Left ventricle myocardium inferior (tissue), 1 donor: ENCODE measurements at regions not wholly inside any gene's neighbourhood (a gene's known extent, or its start where the extent isn't known, plus 50 kb on each side); places are given as distances from the start of the nearest gene placed in this dataset.

Experiments used
- DNase-seq: peaks from one replicate; pipeline ENCODE4 v3.0.0-alpha.2; 2020
- H3K27ac ChIP-seq: fragments of 200-600 bp; replicated peaks from 2 replicates; pipeline ENCODE4 v1.8.0; 2021
- H3K27me3 ChIP-seq: fragments of 200-600 bp; 2 replicates; pipeline ENCODE4 v1.8.0; 2021; ENCODE audit warnings: low read depth
- H3K36me3 ChIP-seq: fragments of 200-600 bp; 2 replicates; pipeline ENCODE4 v1.8.0; 2021
- H3K4me1 ChIP-seq: fragments of 200-600 bp; 2 replicates; pipeline ENCODE4 v1.8.0; 2021
- H3K4me3 ChIP-seq: fragments of 200-600 bp; 2 replicates; pipeline ENCODE4 v1.8.0; 2021; ENCODE audit warnings: mild to moderate bottlenecking, moderate library complexity
- H3K9me3 ChIP-seq: fragments of 200-600 bp; replicated peaks from 2 replicates; pipeline ENCODE4 v1.8.0; 2021
- intact Hi-C: fragments of 100-400 bp; cut with micrococcal nuclease; formaldehyde crosslinking; loops from one replicate; pipeline ENCODE4 v1.11.0; 2022
- TF ChIP-seq, protein P1 (sequence below): fragments of 200-600 bp; IDR thresholded peaks from 2 replicates; pipeline ENCODE4 v1.8.0; 2021; ENCODE audit warnings: antibody characterized with exemption, mild to moderate bottlenecking, borderline replicate concordance
- donor health status: DM: no; HTN: yes; CAD: no; lungs with severe emphysema.

DNA sequence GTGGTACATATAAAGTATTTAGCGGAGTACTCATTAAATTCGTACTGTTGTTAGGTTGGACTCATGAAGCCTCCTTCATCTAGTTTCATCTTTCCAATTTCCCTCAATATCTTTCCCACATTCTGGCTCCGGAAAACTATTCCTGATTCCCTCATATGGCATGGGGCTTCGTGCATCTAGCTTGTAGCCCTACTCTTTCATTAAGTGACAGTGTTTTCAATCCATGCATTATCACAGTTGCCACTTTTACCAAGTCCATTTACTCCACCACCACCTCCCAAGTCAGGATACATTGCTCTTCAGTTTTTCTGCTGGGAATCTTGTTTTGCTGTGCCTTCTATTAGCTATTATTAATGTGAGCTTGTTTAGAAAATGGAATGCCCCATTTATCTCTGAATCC, 1032.1 kb upstream of the RBFOX1 start:
- intact Hi-C loops = no loop called here

DNA sequence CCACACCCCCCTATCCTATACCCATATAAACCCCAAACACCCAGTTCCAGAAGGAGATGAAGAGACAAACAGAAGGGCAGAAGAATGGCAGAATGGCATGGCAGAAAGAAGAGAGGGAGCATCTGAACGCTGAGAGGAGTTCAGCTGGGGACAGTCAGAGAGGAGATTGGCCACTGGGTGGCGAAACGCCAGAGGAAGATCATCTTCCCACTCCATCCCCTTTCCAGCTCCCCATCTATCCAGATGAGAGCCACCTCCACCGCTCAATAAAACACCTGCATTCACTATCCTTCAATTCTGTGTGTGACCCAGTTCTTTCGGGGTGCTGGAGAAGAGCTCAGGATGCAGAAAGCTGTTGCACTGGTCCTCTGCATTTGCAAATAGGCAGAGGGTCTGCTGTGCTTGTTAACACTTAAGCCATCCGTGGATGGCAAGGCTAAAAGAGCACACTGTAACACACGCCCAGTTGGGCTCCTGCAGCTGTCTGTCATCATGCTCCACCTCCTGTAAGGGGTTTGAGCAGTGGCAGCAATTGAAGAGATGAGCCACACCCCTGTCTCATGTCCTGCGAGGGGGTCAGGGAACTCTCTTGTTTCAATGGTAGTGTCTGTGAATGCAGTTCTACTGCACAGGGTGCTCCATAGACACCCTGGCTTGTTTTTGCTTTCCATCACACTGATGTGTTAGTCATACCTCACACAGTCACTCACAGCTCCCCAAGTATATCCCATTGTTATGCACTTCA, 1034.8 kb upstream of the RBFOX1 start:
- Histone ChIP-seq H3K9me3 (peaks cover 21% of the 10 kb centered on the region), H3K27me3 (no peaks in the 10 kb centered on the region), H3K4me1 (no peaks in the 10 kb centered on the region), H3K27ac (no peak overlapping the region), H3K4me3 (no peak overlapping the region), H3K36me3 (no peaks in the 10 kb centered on the region)
- no peak for DNase-seq
- TF ChIP-seq, protein P1, sequence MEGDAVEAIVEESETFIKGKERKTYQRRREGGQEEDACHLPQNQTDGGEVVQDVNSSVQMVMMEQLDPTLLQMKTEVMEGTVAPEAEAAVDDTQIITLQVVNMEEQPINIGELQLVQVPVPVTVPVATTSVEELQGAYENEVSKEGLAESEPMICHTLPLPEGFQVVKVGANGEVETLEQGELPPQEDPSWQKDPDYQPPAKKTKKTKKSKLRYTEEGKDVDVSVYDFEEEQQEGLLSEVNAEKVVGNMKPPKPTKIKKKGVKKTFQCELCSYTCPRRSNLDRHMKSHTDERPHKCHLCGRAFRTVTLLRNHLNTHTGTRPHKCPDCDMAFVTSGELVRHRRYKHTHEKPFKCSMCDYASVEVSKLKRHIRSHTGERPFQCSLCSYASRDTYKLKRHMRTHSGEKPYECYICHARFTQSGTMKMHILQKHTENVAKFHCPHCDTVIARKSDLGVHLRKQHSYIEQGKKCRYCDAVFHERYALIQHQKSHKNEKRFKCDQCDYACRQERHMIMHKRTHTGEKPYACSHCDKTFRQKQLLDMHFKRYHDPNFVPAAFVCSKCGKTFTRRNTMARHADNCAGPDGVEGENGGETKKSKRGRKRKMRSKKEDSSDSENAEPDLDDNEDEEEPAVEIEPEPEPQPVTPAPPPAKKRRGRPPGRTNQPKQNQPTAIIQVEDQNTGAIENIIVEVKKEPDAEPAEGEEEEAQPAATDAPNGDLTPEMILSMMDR = no peak
- intact Hi-C loops = no loop called here

More for the DNA sequence above, 1032.1 kb upstream of the RBFOX1 start:
- TF ChIP-seq, protein P1 = no peak
- no peak overlapping the region for H3K4me3 ChIP-seq
- H3K36me3 ChIP-seq = no peaks in the 10 kb centered on the region
- no peak overlapping the region for H3K27ac ChIP-seq
- H3K27me3 ChIP-seq = no peaks in the 10 kb centered on the region
- DNase-seq = no peak
- no peaks in the 10 kb centered on the region for H3K4me1 ChIP-seq
- peaks cover 21% of the 10 kb centered on the region for H3K9me3 ChIP-seq

DNA sequence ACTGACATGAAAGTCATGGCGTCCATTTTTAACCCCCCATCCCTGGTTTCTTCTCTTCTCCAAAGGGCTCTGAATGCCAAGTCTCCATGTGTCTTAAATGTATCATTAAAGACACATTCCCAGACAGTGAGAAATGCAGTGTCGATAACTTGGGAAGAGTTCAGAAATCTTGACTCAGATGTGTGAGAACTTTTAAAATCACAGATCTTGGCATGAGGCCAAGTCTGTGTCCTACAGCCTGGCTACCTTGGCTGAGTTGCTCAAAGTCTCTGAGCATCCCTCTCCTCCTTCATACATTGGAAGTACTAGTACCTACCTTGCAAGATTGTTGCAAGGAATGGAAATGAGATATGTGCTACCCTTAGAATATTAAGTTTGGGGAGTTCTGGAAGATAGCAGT, 1046.5 kb upstream of the RBFOX1 start:
- H3K27ac ChIP-seq = no peak overlapping the region
- H3K27me3 ChIP-seq = no peaks in the 10 kb centered on the region
- peaks cover 8% of the 10 kb centered on the region for H3K9me3 ChIP-seq
- H3K4me3 ChIP-seq = no peak overlapping the region
- TF ChIP-seq, protein P1 = no peak
- no peaks in the 10 kb centered on the region for H3K4me1 ChIP-seq
- intact Hi-C loops = no loop called here
- no peaks in the 10 kb centered on the region for H3K36me3 ChIP-seq
- no peak for DNase-seq

DNA sequence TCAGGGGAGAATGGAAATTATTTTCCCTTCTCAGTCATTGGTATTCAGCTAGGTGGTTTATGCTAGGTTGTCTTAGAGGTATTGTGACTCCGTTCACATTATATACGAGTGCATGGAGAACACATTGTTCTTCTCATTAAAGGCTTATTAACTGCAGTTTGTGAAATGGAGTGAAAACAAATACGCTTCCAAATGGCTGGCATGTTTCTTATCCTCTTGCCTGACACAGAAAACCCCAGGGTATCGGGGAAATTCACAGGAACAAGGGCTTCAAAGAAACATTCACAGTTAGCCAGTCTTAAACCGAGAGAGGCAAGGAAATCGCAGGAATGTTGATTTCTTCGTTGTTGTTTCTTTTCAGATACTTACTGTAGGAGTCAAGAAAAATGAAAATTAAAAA, 1047.9 kb upstream of the RBFOX1 start:
- no peaks in the 10 kb centered on the region for H3K36me3 ChIP-seq
- intact Hi-C loops = no loop called here
- TF ChIP-seq, protein P1 = no peak
- H3K4me1 ChIP-seq = no peaks in the 10 kb centered on the region
- DNase-seq = no peak
- peaks cover 8% of the 10 kb centered on the region for H3K9me3 ChIP-seq
- H3K27me3 ChIP-seq = no peaks in the 10 kb centered on the region
- no peak overlapping the region for H3K4me3 ChIP-seq
- H3K27ac ChIP-seq = no peak overlapping the region

DNA sequence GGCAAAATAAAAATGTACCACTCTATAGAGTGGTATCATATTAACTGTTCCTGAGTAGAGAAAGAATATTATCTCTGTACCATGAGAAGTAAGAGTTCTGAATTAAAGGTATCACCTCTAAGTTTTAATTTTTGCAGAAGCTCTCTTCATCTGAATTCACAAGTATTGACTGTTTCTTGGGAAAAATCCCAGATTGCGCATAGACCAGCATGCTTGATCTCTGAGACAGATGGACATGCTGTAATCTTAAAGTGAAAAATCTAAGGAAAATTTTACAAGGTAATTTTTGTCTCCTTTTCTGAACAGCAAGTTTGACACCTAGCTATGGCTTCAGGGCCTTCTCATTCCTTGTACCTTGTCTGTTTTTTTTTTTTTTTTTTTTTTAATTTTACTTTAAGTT, 1050.7 kb upstream of the RBFOX1 start:
- Histone ChIP-seq H3K4me3 (no peak overlapping the region), H3K36me3 (no peaks in the 10 kb centered on the region), H3K4me1 (no peaks in the 10 kb centered on the region), H3K27me3 (no peaks in the 10 kb centered on the region), H3K9me3 (no peaks in the 10 kb centered on the region), H3K27ac (no peak overlapping the region)
- TF ChIP-seq, protein P1 = no peak
- no peak for DNase-seq
- intact Hi-C loops = no loop called here
